MV-4-11 (cell line): ENCODE measurements at regions not wholly inside any gene's neighbourhood (a gene's known extent, or its start where the extent isn't known, plus 50 kb on each side); places are given as distances from the start of the nearest gene placed in this dataset.

Experiments
- DNase-seq: peaks from one replicate; lab custom pipeline; 2025; lab: John Stamatoyannopoulos, UW

GRCh38 chr9:94159069-94159939 is 75.0 kb downstream of the PTPDC1 start:
- DNase-seq: no peak

DNA sequence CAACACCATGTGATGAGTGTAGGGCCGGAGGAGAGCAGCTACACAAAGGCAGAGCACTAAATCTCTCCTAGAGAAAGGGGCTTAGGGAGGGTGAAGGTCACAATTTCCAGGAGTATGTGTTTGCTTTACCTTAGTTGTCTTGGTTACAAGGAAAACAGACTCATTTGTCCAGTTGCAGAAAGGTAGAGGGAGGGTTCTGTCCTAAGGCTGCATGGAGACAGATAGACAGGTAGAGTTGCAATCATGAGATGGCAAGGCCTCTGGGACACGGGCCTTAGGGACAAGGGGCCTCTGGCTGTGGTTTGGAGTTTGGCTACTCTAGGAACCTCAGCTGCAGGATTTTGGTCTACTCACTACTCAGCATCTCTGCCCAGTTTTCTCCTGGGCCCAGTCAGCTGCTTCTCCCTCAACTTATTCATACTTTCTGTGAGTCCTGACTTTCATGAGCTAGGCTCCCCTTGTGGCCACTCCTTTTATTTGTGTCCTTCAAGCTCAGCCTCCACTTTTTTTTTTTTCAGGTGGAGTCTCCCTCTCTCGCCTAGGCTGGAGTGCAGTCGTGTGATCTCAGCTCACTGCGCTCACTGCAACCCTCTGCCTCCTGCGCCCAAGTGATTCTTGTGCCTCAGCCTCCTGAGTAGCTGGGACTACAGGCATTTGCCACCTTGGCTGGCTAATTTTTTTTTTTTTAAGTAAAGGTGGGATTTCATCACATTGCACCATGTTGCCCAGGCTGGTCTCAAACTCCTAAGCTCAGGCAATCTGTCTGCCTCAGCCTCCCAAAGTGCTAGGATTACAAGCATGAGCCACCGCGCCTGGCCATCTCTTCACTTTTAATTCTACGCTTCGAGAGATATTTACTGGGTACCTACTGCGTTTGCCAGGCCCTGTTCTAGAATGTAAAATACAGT is 76.6 kb downstream of the PTPDC1 start:
- no peak for DNase-seq

- DNase-seq: no peak
Measured at GRCh38 chr9:94161673-94162072, 77.4 kb downstream of the PTPDC1 start.

DNA sequence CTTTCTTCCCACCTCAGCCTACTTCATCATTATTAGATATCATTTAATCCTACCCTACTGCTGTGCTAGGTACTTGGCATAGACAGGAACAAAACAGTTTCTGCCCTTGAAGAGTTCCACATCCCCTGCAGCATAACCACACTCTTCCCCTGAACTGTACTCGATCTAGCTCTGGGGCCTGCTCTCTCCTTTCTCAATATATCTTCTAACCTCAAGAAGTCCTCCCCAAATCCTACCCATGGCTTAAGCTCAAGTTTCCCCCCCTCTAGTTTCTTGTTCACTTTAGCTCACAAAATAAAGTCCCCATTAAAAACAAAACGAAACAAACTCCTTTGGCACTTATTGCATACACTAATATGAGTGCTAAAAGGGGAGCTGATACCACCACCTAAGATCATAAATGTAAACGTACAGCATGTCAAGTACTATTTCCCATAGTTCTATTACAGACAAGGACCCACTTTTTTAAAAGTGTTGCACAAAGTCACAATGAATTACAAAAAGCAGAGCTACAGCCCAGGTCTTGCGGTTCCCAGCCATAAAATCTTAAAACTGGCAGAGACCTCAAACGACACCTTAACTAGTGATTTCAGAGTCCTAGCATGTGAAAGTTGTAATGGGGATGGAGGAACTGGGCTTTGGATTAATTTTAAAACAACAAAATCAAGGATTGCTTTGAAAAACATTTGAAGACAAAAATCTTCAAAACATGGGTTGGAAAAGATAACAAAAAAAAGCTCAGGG is 80.7 kb downstream of the PTPDC1 start:
- peak; percentile 90 for DNase-seq

GRCh38 chr9:94165592-94166235 is 81.5 kb downstream of the PTPDC1 start:
- peak; percentile 98 for DNase-seq

DNA sequence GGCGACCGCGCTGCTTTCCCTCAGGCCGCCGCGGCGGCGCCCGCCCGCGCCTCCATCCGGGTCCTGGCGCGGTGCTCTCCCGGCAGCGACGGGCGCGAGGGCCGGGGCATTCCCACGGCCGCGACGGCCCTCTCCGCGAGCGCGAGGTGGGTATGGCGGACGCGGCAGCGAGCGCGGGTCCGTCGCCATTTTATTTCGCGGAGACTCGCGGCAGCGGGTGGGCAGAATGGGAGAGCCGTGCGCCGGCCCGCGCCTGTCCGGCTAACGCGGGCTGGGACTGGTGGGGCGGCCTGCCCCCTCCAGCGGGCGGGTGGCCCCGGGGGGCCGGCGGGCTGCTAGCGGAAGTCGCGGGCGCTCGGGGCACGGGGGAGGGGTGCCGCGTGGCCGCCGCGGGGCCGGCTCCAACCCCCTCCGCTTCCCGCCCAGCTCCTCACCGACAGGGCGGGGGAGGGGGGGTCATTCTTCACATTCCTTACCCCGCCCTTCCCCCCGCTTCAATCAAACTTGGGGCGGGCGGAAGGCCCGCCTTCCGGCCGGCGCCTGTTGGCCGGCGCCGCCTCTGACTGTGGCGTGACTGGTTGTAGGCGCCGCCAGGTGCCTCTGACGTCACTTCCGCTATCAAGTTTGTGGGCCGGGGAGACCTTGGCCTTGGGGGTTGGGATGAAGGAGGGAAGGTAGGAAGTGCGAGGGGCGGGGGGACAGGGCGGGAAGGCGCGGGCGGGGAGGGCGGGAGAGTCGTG is 82.1 kb downstream of the PTPDC1 start:
- DNase-seq: peak; percentile 98

DNA sequence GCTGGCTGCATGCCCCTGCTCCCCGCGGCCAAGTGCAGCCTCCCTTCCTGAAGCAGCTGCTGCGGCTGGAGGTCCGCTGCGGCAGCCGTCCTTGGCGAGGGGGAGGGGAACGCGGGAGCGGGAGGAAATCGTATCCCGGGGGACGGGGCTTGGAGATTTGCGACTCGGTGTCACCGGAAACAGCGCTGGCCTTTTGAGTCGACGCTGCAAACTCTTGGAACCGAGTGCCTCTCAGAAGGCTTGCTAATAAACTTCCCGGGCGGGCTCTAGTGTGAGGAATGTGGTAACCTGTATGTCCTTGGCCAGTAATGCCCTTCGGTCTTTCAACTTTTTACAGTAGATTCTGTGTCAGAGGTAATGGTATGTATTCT is 82.7 kb downstream of the PTPDC1 start:
- DNase-seq: no peak

DNA sequence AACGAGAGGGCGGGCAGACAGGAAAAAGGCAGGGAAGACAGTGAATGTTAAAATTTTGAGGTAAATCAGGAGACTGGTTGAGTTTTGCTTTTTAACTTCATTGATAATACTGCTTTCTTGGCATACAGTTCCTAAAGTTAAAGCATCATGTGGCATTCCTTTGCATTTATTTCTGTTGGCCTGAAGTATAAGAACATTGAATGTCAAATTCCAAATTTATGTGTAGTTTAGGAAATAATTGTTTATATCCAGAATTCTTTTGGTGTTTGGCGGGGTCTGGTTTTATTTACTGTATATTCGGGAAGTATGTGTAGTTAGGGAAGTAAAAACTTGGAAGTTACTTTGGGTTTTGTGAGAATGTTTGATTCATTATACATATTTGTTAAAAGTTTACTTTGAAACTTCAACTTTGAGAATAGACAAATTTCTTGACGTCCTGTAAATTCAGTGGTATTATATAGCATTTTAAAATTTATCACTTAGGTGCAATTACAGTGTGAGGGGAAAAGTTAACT is 83.2 kb downstream of the PTPDC1 start:
- DNase-seq: no peak

DNA sequence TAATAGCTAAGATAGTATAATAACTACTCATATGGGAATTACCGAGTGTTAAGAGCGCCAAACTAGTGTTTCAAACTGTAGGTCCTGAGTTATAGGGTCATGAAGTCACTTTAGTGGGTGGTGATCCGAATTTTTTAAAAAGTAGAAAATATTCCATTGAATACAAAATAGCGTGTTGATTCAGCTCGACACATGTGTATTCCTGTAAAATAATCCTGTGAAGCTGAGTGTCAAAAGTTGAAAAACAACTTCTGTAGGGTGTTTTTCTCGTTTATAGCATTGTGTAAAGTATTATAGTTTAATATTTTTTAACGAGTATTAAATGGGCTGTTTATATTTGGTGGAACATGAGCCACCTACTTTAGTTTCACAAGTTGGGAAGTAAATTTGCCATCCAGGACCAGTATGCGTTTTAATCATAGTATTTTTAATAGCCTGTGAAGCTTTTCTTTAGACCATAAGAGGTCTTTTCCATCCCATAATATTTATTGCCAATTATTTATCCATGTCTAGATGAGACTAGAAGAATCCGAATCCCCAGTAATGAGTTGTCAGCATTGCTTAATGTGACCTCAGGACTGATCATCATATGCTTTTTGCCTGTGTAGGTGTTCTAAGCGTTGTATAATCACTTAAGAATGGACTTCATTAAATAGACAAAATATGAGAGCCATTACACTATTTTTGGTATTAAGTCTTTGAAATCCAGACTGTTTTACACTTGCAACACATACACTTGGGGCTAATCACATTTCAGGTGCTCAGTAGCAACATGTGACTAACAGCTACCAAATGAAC is 84.1 kb downstream of the PTPDC1 start:
- no peak for DNase-seq

DNA sequence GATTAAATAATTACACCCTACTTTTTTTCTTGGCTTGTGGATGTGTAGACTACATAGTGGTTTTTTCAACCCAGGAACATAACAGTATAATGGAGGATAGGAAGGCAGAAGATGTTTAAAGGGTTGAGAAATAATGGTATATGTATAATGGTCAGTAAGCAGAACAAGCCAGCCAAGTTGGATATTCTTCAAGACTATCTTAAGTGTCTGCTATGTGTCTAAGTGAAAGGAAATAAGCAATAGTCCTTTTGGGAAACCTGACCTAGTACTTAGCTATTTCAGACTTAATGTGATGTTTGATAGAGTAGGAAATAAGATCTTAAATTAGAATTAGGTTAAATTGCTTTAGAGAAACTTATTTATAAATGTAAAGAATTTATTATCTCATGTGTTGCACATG is 85.7 kb downstream of the PTPDC1 start:
- no peak for DNase-seq

- DNase-seq: no peak
Measured at GRCh38 chr9:94173632-94174031, 85.5 kb upstream of the ZNF169 start.

DNA sequence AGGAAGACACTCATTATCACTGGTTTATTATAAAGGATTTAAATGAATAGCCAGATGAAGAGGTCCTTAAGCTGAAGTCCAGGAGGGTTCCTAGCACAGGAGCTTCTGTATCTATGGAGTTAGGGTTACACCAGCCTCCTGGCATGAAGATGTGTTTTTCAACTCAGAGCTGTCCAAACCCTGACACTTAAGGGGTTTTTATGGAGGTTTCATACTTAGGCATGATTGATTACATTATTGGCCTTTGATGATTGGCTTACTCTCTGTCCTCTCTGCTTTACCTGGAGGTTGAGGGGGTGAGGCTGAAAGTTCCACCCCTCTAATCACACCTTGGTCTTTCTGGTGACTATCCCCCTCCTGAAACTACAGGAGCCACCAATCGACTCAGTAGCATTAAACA is 84.9 kb upstream of the ZNF169 start:
- DNase-seq: no peak

GRCh38 chr9:94175669-94176068 is 83.4 kb upstream of the ZNF169 start:
- no peak for DNase-seq

DNA sequence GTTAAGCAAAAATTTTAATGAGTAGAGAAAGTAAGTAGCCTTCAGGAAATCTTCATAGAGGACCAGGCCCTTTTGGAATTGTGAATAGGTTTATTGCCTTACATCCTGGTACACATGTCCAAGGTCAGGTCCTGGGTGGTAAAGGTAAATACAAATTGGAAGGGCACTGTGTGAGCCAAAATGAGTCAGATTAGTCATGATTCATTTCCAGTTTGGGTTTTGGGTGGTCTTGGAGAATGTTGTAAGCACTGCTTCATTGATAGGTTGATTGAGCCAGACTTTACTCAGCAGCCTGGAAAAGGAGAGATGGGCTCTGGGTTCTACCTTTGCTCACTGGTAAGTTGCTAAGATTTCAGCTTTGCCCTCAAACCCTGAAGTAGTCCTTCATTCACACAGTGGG is 82.5 kb upstream of the ZNF169 start:
- DNase-seq: no peak

- DNase-seq: no peak
Measured at GRCh38 chr9:94178927-94179326, 80.2 kb upstream of the ZNF169 start.

- DNase-seq: no peak
Measured at GRCh38 chr9:94181408-94182181, 77.5 kb upstream of the ZNF169 start.

DNA sequence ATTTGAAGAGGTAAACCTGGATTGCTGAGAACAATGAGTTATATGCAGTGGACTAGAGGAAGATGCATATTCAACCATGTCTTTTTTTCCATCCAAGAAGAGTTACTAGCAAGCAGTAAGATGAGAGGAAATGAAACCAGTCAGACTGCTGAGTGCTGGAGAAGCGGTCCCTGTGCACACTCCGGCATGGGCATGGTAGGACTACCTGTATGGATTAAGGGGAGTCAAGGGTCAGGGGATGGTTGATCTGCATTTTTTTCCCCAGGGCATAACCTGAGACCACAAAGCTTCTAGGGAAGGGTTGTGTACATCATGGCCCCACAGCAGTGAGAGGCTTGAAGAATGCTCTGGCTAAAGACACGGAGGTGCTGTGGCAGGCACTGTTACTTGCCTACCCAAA is 76.6 kb upstream of the ZNF169 start:
- peak; percentile 59 for DNase-seq

DNA sequence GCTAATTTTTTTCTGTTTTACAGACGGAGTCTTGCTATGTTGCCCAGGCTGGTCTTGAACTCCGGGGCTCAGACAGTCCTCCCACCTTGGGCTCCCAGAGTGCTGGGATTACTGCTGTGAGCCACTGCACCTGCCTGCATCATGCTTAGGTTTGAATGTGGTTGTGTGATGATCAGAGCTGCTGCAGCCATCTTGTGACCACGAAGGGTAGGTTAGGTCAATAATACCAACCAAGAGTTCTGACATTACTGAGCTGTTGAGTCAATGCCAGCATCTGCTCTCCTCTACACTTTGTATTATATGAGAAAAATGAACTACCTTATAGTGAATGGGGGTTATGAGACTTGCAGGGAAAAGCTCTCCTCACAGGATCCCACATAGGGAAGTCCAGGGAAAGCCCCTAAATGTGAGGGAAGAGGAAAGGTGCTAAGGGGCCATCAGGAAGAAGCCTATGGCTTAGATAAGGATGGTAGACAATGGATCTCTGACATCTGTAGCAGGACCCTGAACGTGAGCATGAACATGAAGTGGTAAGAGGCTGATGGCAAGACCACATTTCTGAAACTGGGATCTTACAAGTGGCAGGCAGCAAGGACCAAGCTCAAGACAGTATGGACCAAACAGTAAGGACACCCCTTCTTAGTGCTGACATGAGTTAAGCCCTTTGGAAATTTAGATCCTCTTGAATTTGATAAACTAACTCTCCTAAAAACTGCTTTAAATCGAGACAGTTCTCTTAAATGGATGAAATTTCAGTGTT is 75.7 kb upstream of the ZNF169 start:
- DNase-seq: no peak

GRCh38 chr9:94188246-94188645 is 70.9 kb upstream of the ZNF169 start:
- DNase-seq: no peak
